ENCODE measurements at regions not wholly inside any gene's neighbourhood (a gene's known extent, or its start where the extent isn't known, plus 50 kb on each side); places are given as distances from the start of the nearest gene placed in this dataset.
A peak's percentile ranks its signal among the peaks of the same experiment; 100 is the strongest.

DNA sequence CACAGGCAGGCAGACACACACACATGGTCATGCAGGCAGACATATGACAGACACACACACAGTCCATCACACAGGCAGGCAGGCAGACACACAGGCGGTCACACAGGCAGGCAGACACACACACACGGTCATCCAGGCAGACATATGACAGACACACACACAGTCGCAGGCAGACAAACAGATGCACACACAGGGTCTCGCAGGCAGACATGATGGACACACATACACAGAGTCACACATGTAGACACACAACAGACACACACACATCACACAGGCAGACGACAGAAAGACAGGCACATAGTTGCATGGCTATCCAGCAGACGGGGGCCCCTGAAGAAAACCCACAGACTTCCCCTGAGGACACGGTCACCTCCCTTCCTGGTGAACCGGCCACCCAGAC lies 135.4 kb downstream of the NCOR2 start:
- H3K4me1 Mint-ChIP-seq, result peaks cover 21% of the 10 kb centered on the region
- ChIA-PET POLR2A (no interaction called here), CTCF (no interaction called here)
- no peaks in the 10 kb centered on the region for H3K27me3 Mint-ChIP-seq (ENCODE audit: low read depth)
- H3K4me3 Mint-ChIP-seq, result no peak overlapping the region
- H3K27ac Mint-ChIP-seq, result peak overlapping the region; percentile 92
- TF ChIP-seq ELF4 (CRISPR knock-in tag; IDR thresholded peaks at IDR 0.05; ENCODE audit: low read depth) (no peak), FOXJ3 (CRISPR knock-in tag; IDR thresholded peaks at IDR 0.05; ENCODE audit: borderline replicate concordance) (no peak), MYBL2 (CRISPR knock-in tag; IDR thresholded peaks at IDR 0.05) (no peak)
- TF ChIP-seq, protein P1, sequence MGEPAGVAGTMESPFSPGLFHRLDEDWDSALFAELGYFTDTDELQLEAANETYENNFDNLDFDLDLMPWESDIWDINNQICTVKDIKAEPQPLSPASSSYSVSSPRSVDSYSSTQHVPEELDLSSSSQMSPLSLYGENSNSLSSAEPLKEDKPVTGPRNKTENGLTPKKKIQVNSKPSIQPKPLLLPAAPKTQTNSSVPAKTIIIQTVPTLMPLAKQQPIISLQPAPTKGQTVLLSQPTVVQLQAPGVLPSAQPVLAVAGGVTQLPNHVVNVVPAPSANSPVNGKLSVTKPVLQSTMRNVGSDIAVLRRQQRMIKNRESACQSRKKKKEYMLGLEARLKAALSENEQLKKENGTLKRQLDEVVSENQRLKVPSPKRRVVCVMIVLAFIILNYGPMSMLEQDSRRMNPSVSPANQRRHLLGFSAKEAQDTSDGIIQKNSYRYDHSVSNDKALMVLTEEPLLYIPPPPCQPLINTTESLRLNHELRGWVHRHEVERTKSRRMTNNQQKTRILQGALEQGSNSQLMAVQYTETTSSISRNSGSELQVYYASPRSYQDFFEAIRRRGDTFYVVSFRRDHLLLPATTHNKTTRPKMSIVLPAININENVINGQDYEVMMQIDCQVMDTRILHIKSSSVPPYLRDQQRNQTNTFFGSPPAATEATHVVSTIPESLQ (CRISPR knock-in tag; IDR thresholded peaks at IDR 0.05), result no peak
- TF ChIP-seq, protein P2, sequence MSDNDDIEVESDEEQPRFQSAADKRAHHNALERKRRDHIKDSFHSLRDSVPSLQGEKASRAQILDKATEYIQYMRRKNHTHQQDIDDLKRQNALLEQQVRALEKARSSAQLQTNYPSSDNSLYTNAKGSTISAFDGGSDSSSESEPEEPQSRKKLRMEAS (CRISPR knock-in tag; IDR thresholded peaks at IDR 0.05), result no peak
- TF ChIP-seq, protein P3, sequence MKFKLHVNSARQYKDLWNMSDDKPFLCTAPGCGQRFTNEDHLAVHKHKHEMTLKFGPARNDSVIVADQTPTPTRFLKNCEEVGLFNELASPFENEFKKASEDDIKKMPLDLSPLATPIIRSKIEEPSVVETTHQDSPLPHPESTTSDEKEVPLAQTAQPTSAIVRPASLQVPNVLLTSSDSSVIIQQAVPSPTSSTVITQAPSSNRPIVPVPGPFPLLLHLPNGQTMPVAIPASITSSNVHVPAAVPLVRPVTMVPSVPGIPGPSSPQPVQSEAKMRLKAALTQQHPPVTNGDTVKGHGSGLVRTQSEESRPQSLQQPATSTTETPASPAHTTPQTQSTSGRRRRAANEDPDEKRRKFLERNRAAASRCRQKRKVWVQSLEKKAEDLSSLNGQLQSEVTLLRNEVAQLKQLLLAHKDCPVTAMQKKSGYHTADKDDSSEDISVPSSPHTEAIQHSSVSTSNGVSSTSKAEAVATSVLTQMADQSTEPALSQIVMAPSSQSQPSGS (CRISPR knock-in tag; IDR thresholded peaks at IDR 0.05; ENCODE audit: borderline replicate concordance, low read depth), result no peak
- H3K9me3 Mint-ChIP-seq, result peaks cover 10% of the 10 kb centered on the region
- H3K36me3 Mint-ChIP-seq, result peaks cover 25% of the 10 kb centered on the region
- DNase-seq (ENCODE audit: low spot score), result no peak
- no peak for ATAC-seq

DNA sequence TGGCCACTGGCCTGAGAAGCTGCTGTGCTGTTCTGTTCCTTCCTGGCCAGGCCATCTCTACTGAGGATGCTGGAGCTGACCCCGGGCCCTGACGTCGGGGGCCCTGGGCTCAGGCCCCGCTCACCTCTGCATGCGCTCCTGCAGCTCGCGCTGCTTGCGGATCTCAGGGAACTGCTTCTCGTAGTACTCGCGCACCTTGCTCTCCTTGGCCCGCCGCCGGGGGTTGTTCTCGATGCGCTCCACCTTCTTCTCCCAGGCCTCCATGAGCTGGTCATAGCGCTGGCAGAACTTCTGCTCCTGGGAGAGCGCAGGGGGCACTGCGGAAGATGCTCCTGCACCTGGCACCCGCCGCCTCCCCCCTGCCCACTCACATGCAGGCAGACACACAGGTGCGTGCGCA lies 135.6 kb downstream of the RFLNA start:
- DNase-seq (ENCODE audit: low spot score), result no peak
- H3K27ac Mint-ChIP-seq, result peak overlapping the region; percentile 92
- peaks cover 10% of the 10 kb centered on the region for H3K9me3 Mint-ChIP-seq
- peaks cover 14% of the 10 kb centered on the region for H3K4me1 Mint-ChIP-seq
- no peak overlapping the region for H3K4me3 Mint-ChIP-seq
- peaks cover 34% of the 10 kb centered on the region for H3K36me3 Mint-ChIP-seq
- no peak for ATAC-seq
- ChIA-PET POLR2A (no interaction called here), CTCF (no interaction called here)
- no peaks in the 10 kb centered on the region for H3K27me3 Mint-ChIP-seq (ENCODE audit: low read depth)
- TF ChIP-seq, protein P4, sequence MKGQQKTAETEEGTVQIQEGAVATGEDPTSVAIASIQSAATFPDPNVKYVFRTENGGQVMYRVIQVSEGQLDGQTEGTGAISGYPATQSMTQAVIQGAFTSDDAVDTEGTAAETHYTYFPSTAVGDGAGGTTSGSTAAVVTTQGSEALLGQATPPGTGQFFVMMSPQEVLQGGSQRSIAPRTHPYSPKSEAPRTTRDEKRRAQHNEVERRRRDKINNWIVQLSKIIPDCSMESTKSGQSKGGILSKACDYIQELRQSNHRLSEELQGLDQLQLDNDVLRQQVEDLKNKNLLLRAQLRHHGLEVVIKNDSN (CRISPR knock-in tag; IDR thresholded peaks at IDR 0.05), result no peak
- TF ChIP-seq NFYB (CRISPR knock-in tag; conservative IDR thresholded peaks at IDR 0.05; ENCODE audit: low read depth) (no peak), EMX1 (CRISPR knock-in tag; IDR thresholded peaks at IDR 0.05) (no peak), ZNF396 (CRISPR knock-in tag; IDR thresholded peaks at IDR 0.05; ENCODE audit: borderline replicate concordance) (no peak), ZNF121 (CRISPR knock-in tag; IDR thresholded peaks at IDR 0.05) (no peak), ELF4 (CRISPR knock-in tag; IDR thresholded peaks at IDR 0.05; ENCODE audit: low read depth) (no peak), CREM (CRISPR knock-in tag; IDR thresholded peaks at IDR 0.05) (no peak)
- TF ChIP-seq, protein P5, sequence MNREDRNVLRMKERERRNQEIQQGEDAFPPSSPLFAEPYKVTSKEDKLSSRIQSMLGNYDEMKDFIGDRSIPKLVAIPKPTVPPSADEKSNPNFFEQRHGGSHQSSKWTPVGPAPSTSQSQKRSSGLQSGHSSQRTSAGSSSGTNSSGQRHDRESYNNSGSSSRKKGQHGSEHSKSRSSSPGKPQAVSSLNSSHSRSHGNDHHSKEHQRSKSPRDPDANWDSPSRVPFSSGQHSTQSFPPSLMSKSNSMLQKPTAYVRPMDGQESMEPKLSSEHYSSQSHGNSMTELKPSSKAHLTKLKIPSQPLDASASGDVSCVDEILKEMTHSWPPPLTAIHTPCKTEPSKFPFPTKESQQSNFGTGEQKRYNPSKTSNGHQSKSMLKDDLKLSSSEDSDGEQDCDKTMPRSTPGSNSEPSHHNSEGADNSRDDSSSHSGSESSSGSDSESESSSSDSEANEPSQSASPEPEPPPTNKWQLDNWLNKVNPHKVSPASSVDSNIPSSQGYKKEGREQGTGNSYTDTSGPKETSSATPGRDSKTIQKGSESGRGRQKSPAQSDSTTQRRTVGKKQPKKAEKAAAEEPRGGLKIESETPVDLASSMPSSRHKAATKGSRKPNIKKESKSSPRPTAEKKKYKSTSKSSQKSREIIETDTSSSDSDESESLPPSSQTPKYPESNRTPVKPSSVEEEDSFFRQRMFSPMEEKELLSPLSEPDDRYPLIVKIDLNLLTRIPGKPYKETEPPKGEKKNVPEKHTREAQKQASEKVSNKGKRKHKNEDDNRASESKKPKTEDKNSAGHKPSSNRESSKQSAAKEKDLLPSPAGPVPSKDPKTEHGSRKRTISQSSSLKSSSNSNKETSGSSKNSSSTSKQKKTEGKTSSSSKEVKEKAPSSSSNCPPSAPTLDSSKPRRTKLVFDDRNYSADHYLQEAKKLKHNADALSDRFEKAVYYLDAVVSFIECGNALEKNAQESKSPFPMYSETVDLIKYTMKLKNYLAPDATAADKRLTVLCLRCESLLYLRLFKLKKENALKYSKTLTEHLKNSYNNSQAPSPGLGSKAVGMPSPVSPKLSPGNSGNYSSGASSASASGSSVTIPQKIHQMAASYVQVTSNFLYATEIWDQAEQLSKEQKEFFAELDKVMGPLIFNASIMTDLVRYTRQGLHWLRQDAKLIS (CRISPR knock-in tag; IDR thresholded peaks at IDR 0.05; ENCODE audit: borderline replicate concordance), result no peak
- TF ChIP-seq, protein P6, sequence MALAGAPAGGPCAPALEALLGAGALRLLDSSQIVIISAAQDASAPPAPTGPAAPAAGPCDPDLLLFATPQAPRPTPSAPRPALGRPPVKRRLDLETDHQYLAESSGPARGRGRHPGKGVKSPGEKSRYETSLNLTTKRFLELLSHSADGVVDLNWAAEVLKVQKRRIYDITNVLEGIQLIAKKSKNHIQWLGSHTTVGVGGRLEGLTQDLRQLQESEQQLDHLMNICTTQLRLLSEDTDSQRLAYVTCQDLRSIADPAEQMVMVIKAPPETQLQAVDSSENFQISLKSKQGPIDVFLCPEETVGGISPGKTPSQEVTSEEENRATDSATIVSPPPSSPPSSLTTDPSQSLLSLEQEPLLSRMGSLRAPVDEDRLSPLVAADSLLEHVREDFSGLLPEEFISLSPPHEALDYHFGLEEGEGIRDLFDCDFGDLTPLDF (CRISPR knock-in tag; IDR thresholded peaks at IDR 0.05), result no peak
- TF ChIP-seq, protein P2 (CRISPR knock-in tag; IDR thresholded peaks at IDR 0.05), result no peak
- TF ChIP-seq, protein P7, sequence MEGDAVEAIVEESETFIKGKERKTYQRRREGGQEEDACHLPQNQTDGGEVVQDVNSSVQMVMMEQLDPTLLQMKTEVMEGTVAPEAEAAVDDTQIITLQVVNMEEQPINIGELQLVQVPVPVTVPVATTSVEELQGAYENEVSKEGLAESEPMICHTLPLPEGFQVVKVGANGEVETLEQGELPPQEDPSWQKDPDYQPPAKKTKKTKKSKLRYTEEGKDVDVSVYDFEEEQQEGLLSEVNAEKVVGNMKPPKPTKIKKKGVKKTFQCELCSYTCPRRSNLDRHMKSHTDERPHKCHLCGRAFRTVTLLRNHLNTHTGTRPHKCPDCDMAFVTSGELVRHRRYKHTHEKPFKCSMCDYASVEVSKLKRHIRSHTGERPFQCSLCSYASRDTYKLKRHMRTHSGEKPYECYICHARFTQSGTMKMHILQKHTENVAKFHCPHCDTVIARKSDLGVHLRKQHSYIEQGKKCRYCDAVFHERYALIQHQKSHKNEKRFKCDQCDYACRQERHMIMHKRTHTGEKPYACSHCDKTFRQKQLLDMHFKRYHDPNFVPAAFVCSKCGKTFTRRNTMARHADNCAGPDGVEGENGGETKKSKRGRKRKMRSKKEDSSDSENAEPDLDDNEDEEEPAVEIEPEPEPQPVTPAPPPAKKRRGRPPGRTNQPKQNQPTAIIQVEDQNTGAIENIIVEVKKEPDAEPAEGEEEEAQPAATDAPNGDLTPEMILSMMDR (IDR thresholded peaks at IDR 0.05), result no peak
- TF ChIP-seq, protein P8, sequence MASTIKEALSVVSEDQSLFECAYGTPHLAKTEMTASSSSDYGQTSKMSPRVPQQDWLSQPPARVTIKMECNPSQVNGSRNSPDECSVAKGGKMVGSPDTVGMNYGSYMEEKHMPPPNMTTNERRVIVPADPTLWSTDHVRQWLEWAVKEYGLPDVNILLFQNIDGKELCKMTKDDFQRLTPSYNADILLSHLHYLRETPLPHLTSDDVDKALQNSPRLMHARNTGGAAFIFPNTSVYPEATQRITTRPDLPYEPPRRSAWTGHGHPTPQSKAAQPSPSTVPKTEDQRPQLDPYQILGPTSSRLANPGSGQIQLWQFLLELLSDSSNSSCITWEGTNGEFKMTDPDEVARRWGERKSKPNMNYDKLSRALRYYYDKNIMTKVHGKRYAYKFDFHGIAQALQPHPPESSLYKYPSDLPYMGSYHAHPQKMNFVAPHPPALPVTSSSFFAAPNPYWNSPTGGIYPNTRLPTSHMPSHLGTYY (CRISPR knock-in tag; IDR thresholded peaks at IDR 0.05), result no peak
- TF ChIP-seq, protein P9, sequence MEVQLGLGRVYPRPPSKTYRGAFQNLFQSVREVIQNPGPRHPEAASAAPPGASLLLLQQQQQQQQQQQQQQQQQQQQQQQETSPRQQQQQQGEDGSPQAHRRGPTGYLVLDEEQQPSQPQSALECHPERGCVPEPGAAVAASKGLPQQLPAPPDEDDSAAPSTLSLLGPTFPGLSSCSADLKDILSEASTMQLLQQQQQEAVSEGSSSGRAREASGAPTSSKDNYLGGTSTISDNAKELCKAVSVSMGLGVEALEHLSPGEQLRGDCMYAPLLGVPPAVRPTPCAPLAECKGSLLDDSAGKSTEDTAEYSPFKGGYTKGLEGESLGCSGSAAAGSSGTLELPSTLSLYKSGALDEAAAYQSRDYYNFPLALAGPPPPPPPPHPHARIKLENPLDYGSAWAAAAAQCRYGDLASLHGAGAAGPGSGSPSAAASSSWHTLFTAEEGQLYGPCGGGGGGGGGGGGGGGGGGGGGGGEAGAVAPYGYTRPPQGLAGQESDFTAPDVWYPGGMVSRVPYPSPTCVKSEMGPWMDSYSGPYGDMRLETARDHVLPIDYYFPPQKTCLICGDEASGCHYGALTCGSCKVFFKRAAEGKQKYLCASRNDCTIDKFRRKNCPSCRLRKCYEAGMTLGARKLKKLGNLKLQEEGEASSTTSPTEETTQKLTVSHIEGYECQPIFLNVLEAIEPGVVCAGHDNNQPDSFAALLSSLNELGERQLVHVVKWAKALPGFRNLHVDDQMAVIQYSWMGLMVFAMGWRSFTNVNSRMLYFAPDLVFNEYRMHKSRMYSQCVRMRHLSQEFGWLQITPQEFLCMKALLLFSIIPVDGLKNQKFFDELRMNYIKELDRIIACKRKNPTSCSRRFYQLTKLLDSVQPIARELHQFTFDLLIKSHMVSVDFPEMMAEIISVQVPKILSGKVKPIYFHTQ (CRISPR knock-in tag; IDR thresholded peaks at IDR 0.05), result no peak

All from WTC11 (cell line).